ENCODE measurements at regions not wholly inside any gene's neighbourhood (a gene's known extent, or its start where the extent isn't known, plus 50 kb on each side); places are given as distances from the start of the nearest gene placed in this dataset.

DNA sequence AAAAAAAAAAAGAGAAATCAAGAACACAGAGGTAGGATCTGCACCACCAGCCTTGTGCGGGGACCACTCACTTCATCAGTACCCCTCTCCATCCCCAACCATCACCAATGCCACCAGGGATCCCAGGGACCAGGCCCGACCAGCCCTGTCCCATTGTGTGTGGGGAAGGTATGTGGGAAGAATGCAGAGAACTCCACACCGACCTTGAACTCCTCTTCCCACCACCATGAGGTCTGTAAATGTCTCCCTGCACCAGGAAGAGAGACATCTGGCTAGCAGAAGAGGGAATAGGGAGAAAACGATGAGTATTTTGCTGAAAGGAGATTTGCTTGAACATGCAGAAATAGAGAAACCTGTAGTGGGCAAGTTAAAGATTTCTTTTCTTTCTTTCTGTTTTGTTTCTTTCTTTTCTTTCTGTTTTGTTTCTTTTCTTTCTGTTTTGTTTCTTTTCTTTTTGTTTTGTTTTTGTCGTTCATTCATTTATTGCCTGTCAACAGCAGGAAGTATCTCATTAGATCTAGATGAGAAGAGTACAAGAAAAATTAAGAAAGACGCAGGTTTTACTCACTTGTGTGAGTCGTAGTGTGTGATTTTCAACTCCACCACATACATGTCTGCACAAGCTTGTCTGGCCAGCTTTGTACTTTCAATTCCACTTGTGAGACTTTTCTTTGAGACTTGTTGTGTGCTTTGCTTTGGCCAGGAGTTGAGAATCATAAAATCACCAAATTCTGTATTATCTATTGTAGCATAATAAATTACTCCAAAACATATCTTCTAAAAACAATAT, 179.8 kb upstream of the HAAO start:
- DNase-seq (ENCODE audit: low read depth): no peak

DNA sequence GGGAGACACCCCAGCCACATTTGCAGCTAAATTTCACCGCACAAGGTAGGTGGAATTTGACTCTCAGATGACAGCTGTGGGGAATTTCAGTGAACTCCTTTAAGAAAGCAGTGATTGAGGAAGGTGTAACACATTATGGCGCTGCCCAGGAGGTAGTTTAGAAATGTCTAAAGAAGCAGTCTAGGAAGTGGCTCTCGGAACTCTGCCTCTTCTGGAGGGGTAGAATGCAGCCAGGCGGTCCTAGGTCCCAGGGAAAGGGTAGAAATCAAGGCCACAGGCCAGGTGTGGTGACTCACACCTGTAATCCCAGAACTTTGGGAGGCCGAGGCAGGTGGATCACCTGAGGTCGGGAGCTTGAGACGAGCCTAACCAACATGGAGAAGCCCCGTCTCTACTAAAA, 179.0 kb upstream of the HAAO start:
- no peak for DNase-seq (ENCODE audit: low read depth)

DNA sequence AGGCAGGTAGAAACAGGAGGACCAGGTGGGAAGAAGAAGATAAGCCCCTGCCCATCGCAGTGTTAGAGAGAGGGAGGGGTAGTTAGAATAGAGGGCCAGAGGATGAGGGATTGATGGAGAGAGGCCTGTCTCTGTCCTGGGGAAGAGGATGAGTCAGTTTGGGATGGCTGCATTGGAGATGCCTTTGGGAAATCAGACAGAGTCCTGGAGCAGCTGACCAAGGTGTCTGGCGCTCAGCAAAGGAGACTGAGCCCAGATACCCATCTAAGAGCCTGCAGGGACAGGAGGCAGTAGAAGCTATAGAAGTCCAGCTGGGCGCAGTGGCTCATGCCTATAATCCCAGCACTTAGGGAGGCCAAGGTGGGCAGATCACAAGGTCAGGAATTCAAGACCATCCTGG, 177.8 kb upstream of the HAAO start:
- DNase-seq (ENCODE audit: low read depth): no peak

DNA sequence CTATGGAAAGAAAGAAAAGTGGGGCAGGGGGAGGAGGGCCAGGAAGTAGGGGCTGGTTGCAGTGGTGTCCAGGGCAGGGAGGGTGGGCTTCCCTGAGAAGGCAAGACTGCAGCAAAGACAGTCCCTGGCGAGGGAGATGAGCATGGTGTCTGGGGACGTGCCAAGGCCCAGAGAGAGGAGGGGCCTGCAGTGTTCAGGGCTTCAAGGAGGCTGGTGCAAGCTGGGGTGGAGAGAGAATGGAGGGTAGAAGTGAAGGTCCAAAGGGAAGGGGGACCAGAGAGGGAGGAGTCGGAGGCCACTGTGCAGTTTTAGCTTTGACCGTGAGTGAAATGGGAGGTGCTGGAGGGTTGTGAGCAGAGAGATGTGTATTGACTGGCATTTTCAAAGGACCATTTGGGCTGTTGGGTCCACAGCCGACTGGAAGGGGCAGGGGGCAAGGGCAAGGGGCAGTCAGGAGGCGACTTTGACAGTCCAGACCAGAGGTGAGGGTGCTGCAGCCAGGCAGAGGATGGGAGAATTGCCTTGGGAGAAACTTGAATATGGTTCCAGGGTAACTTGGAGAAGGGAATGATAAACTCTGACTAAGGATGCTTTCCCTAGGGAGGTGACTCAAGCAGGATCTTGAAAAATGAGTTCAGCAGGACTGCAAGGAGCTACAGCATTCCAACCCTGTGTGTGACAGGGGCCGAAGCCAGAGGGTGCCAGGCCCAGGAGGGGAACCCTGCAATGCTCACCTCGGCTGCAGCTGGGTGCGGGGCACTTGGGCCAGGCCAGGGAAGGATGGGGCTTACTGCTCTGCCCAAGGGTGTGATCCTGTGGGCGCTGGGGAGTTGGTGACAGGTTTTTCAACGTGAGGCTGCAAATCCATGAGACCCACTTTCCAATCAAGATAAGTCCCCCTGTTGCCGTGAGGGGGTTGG, 177.1 kb upstream of the HAAO start:
- peak; percentile 89 for DNase-seq (ENCODE audit: low read depth)

DNA sequence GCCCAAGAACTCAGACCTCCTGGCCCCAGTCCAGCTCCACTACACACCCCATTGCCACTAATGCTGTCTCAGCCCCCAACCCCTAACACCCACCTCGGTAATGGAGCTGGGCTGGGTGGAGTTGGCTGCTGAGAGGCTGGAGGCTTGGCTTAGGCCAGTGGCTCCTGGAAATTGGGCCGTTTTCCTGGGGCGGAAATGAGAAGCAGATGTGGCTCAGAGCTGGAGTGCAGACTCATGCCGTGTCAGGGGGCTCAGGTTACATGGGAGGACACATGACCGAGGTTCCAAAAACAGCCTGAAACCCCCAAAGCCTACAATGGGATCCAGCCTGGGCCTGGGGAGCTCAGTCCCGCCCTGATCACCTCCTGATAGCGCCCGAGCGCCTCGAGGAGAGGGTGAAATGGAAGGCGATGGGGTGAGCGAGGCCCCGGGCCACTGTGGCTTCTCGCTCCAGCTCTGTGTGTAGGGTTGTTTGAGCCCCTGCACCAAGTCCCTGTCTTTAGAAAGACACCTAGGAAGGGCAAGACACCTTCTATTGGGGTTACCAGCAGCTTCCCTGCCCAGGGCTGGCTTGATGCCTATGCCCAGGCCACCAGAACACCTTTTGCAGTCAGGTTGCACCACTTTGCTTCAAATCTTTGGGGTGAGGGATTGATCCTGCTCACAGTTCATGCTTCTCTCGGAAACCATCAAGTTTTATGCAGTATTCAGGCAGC, 175.7 kb upstream of the HAAO start:
- peak; percentile 94 for DNase-seq (ENCODE audit: low read depth)

DNA sequence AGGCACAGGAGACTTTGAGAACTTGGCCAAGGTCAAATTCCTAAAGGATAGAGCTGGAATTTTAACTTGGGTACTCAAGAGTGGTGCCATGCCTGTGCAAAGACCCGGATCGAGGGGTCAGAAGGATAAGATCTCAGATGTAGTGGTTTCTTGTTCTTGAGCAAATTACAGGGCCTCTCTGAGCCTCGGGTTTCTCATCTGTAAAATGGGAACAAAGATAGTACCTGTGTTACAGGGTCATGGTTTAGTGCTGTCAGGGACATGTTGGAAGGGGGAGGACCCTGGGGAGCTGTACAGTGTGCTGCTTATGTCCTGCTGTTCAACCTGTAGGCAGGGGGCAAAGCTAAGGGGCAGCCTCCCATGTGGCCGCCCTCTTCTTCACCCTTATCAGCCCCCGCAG, 173.5 kb upstream of the HAAO start:
- no peak for DNase-seq (ENCODE audit: low read depth)

DNA sequence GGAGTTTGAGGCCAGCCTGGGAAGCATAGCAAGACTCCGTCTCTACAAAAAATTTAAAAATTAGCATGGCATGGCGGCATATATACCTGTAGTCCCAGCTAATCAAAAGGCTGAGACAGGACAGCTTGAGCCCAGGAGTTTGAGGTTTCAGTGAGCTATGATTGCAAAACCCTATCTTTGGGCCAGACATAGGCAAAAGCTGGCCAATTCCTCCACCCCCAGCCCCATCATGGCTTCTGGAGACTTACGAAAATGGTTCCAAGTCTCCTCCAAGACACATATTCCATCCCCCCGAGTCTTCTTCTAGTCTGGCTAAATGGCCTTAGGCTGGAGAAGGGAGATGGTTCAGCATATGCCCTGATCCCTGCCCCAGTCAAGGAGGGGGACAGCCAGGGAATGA, 172.8 kb upstream of the HAAO start:
- no peak for DNase-seq (ENCODE audit: low read depth)

DNA sequence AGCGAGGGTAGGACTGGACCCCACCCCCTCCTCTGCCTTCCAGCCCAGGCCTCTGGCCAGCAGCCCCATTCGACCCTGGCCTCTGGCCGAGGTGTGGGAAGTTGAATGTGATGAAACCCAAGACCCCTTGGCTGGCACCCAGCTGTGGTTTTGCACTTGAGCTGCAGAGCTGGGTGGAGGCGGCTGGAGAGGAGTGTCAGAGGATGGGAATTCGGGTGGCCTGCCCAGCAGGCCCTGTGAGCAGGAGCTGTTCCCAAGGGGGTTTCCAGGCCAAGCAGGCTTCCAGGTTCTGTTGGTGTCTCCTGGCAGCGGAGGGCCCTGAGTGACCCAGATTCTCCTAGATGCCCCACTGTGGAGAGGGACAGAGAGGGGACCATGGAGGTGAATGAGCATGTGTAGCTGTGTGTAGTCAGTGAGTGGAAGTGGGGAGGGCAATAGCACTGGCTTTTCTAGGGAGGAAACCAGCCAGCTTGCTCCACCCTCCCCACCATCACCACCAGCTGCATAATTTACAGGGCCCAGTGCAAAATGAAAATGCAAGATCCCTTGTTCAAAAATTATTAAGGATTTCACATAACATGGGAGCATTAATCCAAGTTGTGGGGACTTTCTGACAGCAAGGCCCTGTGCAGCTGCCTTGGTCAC, 172.2 kb upstream of the HAAO start:
- peak; percentile 95 for DNase-seq (ENCODE audit: low read depth)

DNA sequence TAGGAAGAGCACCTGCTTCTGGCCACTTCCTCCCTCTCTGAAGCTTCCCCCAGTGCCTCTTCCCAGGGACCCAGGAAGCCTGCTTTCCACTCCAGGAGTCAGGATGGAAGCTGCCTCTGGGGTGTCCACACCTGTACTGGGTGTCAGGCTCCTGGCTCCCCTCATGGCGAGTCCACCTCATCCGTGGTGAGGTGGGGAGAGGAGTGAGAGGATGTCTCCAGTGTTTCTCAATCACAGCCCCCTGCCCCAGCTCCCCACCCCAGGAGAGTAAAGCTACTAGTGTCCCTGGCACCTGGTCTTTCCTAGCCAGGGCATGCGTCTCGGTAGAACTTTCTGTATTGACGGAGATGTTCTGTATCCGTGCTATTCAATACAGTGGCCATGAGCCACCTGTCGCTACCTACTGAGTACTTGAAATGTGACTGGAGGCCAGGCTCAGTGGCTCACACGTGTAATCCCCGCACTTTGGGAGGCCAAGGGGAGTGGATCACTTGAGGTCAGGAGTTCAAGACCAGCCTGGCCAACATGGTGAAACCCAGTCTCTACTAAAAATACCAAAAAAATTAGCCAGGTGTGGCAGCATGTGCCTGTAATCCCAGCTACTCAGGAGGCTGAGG, 171.2 kb upstream of the HAAO start:
- DNase-seq (ENCODE audit: low read depth): no peak

DNA sequence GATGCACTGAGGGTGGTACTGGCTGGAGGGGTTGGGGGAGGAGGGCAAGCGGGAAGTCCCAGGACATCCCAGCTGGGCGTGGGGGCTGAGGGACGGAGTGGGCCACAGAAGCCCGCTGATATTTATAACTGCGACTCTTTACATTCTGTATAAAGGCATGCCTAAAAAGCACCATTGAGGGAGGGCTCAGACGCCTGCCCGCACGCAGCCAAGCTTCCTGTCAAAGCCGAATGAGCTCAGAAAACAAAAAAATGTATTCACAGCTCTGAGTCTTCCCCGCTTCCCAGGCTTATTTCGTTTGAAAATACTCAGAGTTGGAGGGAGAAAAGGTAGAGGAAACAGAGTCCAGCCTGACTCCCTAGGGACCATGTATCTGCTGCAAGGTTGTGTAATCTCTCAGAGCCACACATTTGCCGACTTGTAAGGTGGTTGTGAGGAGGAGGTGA, 170.1 kb upstream of the HAAO start:
- DNase-seq (ENCODE audit: low read depth): no peak

DNA sequence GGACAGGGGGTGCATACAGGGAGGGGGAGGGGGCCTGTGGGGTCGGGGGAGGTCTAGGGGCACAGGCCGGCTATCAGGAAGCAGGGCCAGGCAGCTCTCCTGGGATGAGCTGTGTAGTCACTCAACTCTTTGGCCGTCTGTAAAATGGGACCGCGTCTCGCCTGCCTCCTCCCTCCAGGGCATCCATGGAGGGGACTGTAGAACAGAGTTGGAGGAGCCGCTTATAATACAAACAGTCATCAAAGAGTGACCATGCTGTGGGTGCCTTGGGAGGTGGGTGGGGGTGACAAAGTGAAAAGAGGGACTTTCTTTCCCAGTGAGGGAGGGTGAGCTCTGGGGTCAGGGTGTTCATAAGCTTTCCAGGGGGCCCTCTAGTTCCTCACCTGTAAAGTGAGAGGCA, 169.6 kb upstream of the HAAO start:
- no peak for DNase-seq (ENCODE audit: low read depth)

DNA sequence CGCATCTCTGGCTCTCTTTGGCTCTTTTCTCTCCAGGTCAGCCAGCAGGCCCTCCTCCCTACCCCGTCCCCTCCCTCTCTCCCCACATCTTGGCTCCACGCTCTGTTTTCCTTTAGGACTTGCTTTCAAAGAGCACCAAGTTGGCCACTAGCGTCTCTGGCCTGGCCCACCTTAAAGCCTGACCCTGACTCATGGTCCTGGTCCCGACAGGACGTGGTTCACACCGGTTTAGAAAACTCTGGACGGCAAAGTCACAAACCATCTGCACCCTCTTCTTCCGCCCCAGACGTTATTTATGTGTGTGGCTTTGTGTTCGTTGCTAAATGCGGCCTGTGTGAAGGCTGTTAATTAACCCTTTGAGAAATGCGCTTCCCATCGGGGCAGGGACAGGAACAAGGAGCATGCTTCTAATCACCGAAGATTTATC, 169.0 kb upstream of the HAAO start:
- peak; percentile 55 for DNase-seq (ENCODE audit: low read depth)

DNA sequence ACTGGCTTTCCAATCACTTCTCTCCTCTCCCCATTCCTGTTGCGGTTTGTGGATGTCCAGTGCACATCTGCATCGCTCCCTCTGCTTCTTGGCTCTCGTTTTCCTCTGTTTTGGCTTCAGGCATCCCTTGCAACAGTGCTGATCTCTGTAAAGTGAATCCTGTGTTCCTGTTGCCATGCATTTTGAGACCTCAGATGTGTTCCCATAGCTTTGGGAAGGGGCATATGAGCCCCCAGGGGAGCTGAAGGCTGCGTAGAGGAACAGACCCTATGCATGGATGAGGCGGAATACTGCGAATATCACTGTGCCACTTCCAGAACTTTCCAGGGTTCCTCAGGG, 168.4 kb upstream of the HAAO start:
- peak; percentile 42 for DNase-seq (ENCODE audit: low read depth)

DNA sequence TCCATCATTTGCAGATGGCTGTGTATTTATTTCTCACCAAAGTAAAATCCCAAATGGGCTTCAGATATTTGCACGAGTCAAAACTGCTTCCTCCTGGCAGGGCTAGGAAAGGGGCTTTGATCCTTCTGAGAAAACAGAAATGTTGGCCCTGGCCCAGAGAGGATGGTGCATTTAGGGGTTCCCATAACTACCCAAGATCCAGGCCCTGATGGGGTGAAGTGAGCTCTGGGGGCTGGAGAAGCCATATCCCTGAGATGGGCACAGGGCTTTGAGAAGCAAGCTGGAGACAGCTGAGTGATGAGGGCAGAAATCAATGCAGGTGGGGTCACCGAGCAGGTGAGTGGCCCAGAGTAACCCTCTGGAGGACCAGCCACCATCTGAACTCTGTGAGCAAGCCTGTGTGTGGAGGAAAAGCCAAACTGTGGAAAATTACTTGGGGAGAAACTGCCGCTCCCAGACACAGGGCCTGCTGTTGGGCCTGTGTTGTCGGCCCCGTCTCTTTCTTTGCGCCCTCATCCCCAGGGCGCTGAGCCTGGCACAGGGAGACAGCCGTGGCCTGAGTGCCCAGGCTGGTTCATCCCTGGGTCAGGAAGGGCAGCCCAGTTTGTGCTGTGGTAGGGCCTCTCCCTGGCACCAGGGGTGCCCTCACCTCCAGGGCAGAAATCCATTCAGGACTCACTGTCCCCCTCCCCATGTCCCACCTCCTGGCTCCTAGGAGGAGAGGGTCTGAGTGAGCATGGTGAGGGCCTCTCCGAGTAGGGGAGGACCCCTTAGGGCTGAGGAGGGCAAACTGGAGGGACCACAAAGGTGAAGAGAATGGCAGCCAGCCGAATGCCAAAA, 167.8 kb upstream of the HAAO start:
- DNase-seq (ENCODE audit: low read depth): no peak

DNA sequence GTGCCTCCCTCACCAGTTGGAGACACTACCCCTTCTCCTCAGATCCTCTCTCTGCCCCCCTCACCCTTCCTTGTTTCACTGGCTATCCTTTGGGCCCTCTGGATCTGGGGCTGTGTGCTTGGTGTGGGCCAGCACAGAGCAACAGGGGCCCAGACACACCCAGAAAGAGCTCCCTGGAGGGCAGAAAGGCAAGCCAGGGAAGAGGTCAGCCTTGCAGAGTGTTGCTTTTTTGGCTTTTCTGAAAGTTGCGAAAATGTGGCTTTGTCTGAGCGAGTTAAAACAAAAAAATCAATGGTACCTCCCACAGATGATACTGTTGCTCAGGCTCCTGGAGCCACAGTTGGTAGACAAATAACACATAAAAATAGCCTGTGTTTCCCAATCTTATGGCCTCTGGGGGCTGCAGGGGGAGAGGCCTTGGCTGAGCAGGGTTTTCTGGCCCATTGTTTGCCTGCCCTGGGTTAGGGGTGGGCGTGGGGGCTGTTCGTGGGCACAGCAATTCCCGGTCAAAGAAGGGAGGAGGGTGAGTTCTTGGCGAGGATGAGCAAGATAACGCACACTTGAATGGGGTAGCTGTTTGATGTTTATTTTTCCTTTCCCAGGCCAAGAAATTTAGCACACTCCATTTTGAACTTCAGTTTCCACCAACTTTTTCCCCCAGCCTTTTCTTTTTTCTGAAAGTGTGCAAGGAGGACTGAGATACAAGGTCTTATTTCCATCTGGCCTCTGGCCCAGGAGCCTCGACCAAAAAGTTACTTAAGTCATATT, 167.0 kb upstream of the HAAO start:
- peak; percentile 94 for DNase-seq (ENCODE audit: low read depth)

DNA sequence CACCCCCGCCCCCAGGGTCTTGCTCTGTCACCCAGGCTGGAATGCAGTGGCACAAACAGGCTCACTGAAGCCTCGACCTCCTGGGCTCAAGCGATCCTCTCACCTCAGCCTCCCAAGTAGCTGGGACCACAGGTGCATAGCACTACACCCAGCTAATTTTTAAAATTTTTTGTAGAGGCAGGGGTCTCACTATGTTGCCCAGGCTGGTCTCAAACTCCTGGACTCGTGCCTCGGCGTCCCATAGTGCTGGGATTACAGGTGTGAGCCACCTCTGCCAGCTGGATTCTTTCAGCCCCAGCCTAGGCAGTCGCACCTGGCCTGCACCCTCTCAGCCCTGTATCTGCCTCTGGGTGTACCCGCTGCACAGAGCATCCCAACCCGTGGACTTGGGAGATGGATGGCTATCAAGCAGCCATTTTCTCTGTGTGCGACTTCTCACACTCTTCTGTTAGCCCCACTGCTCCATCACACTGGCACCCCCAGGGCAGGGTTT, 166.4 kb upstream of the HAAO start:
- DNase-seq (ENCODE audit: low read depth): no peak

DNA sequence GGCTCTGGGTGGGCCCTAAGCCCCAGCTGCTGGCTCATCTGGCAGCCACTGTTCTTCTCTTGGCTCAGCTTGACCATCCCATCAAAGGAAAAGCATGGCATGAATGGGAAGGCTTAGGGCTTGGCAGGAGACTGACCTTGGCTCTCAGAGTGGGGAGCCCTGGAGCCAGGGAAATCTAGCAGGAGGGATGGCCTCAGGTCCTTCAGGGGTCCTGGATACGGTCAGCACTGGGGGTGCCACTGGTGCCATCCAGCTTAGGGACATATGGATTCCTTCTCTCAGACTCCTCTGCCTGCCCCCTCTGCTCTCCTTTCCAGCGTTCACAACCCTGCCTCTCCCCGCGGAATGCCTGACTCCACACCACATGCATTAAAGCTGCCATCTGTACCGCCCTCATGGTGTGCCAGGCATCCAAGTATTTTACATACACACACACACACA, 165.5 kb upstream of the HAAO start:
- DNase-seq (ENCODE audit: low read depth): no peak

DNA sequence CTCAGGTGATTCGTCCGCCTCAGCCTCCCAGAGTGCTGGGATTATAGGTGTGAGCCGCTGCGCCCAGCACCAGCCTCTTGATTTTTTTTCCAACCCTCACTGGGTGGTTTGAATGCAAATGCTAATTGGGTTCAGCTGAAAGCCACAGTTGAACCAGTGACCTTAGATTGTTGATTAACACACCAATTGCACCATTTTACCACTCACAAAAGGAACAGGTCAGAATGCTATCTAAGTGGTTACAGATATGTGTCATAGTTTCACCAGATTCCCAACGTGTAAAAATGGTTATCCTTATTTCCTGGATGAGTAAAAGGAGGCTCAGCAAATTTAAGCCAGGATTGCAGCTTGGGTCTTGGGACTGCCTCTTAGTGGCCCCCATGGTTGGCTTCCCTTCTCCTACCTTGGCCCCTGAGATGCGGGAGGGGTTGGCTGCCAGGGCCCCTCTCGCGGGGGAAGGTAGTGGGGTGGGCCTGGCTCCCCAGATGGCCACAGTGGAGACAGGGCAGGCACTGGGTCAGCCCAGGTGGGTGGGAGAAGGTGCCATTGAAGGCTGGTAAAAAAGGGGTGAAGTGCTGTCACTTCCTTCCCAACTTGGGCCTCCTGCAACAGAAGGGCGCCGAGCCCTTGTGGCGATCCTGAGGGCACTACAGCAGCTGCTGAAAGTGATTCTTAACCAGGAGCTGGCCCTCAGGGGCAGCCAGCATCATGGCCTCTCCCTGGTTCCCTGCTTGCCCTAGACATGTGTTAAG, 164.9 kb upstream of the HAAO start:
- DNase-seq (ENCODE audit: low read depth): no peak

Data from fibroblast of the conjunctiva (primary cell).